CD1c-positive myeloid dendritic cell (primary cell): ENCODE measurements at regions not wholly inside any gene's neighbourhood (a gene's known extent, or its start where the extent isn't known, plus 50 kb on each side); places are given as distances from the start of the nearest gene placed in this dataset.

Experiments used
- DNase-seq: peaks from one replicate; pipeline ENCODE4 v3.0.0-alpha.2; 2016; ENCODE audit errors: extremely low spot score

GRCh38 chr4:19720610-19721009, 531.1 kb upstream of the SLIT2 start:
- DNase-seq = no peak

- DNase-seq = no peak
Measured at GRCh38 chr4:19720190-19720589, 531.5 kb upstream of the SLIT2 start.

- no peak for DNase-seq
Measured at GRCh38 chr4:19711871-19712270, 539.8 kb upstream of the SLIT2 start.

- no peak for DNase-seq
Measured at GRCh38 chr4:19707876-19708275, 543.8 kb upstream of the SLIT2 start.

GRCh38 chr4:19703391-19703790, 548.3 kb upstream of the SLIT2 start:
- DNase-seq = no peak

GRCh38 chr4:19700992-19701391, 550.7 kb upstream of the SLIT2 start:
- no peak for DNase-seq

GRCh38 chr4:19698961-19699360, 552.7 kb upstream of the SLIT2 start:
- no peak for DNase-seq

- DNase-seq = no peak
Measured at GRCh38 chr4:19694812-19695211, 556.9 kb upstream of the SLIT2 start.

- DNase-seq = no peak
Measured at GRCh38 chr4:19693936-19694570, 557.7 kb upstream of the SLIT2 start.

GRCh38 chr4:19689511-19689910, 562.2 kb upstream of the SLIT2 start:
- DNase-seq = no peak

GRCh38 chr4:19686456-19686855, 565.2 kb upstream of the SLIT2 start:
- DNase-seq = no peak

GRCh38 chr4:19684084-19684483, 567.6 kb upstream of the SLIT2 start:
- no peak for DNase-seq

GRCh38 chr4:19683426-19683825, 568.3 kb upstream of the SLIT2 start:
- no peak for DNase-seq

- no peak for DNase-seq
Measured at GRCh38 chr4:19677211-19677610, 574.5 kb upstream of the SLIT2 start.

- DNase-seq = no peak
Measured at GRCh38 chr4:19675172-19675811, 576.4 kb upstream of the SLIT2 start.

GRCh38 chr4:19659101-19659500, 592.6 kb upstream of the SLIT2 start:
- no peak for DNase-seq

GRCh38 chr4:19657856-19658255, 593.8 kb upstream of the SLIT2 start:
- DNase-seq = no peak

GRCh38 chr4:19655666-19656065, 596.0 kb upstream of the SLIT2 start:
- no peak for DNase-seq

- no peak for DNase-seq
Measured at GRCh38 chr4:19650903-19651864, 600.5 kb upstream of the SLIT2 start.

GRCh38 chr4:19645589-19645988, 606.1 kb upstream of the SLIT2 start:
- DNase-seq = no peak

- DNase-seq = no peak
Measured at GRCh38 chr4:19636451-19636850, 615.3 kb upstream of the SLIT2 start.

GRCh38 chr4:19631814-19632213, 619.9 kb upstream of the SLIT2 start:
- no peak for DNase-seq

GRCh38 chr4:19623866-19624265, 627.8 kb upstream of the SLIT2 start:
- DNase-seq = no peak
